ENCODE measurements at regions not wholly inside any gene's neighbourhood (a gene's known extent, or its start where the extent isn't known, plus 50 kb on each side); places are given as distances from the start of the nearest gene placed in this dataset.

- TF ChIP-seq, protein P1, sequence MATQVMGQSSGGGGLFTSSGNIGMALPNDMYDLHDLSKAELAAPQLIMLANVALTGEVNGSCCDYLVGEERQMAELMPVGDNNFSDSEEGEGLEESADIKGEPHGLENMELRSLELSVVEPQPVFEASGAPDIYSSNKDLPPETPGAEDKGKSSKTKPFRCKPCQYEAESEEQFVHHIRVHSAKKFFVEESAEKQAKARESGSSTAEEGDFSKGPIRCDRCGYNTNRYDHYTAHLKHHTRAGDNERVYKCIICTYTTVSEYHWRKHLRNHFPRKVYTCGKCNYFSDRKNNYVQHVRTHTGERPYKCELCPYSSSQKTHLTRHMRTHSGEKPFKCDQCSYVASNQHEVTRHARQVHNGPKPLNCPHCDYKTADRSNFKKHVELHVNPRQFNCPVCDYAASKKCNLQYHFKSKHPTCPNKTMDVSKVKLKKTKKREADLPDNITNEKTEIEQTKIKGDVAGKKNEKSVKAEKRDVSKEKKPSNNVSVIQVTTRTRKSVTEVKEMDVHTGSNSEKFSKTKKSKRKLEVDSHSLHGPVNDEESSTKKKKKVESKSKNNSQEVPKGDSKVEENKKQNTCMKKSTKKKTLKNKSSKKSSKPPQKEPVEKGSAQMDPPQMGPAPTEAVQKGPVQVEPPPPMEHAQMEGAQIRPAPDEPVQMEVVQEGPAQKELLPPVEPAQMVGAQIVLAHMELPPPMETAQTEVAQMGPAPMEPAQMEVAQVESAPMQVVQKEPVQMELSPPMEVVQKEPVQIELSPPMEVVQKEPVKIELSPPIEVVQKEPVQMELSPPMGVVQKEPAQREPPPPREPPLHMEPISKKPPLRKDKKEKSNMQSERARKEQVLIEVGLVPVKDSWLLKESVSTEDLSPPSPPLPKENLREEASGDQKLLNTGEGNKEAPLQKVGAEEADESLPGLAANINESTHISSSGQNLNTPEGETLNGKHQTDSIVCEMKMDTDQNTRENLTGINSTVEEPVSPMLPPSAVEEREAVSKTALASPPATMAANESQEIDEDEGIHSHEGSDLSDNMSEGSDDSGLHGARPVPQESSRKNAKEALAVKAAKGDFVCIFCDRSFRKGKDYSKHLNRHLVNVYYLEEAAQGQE (IDR thresholded peaks at IDR 0.05; ENCODE audit: unreplicated experiment) = no peak
- TF ChIP-seq, protein P2, sequence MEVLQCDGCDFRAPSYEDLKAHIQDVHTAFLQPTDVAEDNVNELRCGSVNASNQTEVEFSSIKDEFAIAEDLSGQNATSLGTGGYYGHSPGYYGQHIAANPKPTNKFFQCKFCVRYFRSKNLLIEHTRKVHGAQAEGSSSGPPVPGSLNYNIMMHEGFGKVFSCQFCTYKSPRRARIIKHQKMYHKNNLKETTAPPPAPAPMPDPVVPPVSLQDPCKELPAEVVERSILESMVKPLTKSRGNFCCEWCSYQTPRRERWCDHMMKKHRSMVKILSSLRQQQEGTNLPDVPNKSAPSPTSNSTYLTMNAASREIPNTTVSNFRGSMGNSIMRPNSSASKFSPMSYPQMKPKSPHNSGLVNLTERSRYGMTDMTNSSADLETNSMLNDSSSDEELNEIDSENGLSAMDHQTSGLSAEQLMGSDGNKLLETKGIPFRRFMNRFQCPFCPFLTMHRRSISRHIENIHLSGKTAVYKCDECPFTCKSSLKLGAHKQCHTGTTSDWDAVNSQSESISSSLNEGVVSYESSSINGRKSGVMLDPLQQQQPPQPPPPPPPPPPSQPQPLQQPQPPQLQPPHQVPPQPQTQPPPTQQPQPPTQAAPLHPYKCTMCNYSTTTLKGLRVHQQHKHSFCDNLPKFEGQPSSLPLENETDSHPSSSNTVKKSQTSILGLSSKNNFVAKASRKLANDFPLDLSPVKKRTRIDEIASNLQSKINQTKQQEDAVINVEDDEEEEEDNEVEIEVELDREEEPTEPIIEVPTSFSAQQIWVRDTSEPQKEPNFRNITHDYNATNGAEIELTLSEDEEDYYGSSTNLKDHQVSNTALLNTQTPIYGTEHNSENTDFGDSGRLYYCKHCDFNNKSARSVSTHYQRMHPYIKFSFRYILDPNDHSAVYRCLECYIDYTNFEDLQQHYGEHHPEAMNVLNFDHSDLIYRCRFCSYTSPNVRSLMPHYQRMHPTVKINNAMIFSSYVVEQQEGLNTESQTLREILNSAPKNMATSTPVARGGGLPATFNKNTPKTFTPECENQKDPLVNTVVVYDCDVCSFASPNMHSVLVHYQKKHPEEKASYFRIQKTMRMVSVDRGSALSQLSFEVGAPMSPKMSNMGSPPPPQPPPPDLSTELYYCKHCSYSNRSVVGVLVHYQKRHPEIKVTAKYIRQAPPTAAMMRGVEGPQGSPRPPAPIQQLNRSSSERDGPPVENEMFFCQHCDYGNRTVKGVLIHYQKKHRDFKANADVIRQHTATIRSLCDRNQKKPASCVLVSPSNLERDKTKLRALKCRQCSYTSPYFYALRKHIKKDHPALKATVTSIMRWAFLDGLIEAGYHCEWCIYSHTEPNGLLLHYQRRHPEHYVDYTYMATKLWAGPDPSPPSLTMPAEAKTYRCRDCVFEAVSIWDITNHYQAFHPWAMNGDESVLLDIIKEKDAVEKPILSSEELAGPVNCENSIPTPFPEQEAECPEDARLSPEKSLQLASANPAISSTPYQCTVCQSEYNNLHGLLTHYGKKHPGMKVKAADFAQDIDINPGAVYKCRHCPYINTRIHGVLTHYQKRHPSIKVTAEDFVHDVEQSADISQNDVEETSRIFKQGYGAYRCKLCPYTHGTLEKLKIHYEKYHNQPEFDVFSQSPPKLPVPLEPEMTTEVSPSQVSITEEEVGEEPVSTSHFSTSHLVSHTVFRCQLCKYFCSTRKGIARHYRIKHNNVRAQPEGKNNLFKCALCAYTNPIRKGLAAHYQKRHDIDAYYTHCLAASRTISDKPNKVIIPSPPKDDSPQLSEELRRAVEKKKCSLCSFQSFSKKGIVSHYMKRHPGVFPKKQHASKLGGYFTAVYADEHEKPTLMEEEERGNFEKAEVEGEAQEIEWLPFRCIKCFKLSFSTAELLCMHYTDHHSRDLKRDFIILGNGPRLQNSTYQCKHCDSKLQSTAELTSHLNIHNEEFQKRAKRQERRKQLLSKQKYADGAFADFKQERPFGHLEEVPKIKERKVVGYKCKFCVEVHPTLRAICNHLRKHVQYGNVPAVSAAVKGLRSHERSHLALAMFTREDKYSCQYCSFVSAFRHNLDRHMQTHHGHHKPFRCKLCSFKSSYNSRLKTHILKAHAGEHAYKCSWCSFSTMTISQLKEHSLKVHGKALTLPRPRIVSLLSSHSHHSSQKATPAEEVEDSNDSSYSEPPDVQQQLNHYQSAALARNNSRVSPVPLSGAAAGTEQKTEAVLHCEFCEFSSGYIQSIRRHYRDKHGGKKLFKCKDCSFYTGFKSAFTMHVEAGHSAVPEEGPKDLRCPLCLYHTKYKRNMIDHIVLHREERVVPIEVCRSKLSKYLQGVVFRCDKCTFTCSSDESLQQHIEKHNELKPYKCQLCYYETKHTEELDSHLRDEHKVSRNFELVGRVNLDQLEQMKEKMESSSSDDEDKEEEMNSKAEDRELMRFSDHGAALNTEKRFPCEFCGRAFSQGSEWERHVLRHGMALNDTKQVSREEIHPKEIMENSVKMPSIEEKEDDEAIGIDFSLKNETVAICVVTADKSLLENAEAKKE (CRISPR knock-in tag; IDR thresholded peaks at IDR 0.05) = no peak
- no peak for TF ChIP-seq ZNF114 (CRISPR knock-in tag; IDR thresholded peaks at IDR 0.05)
These were observed 308.2 kb downstream of the ACTL7B start (continued) for GRCh38 chr9:108547411-108548135.

GRCh38 chr9:108546215-108546614, 309.6 kb downstream of the ACTL7B start:
- H3K36me3 ChIP-seq (ENCODE audit: insufficient read depth) = no peaks in the 10 kb centered on the region

More at GRCh38 chr9:108546215-108546614, 309.6 kb downstream of the ACTL7B start:
- H3K79me2 ChIP-seq (replicated peaks; ENCODE audit: insufficient read depth) = no peaks in the 10 kb centered on the region
- H3K4me1 ChIP-seq (ENCODE audit: insufficient read depth) = no peaks in the 10 kb centered on the region
- no peaks in the 10 kb centered on the region; the same call in 1 of the 2 replicates for H4K20me1 ChIP-seq (replicated peaks; ENCODE audit: insufficient read depth)
- peaks cover under 1% of the 10 kb centered on the region for H3K27me3 Mint-ChIP-seq (ENCODE audit: insufficient read depth, low read depth, poor library complexity)
- no peak overlapping the region for H3K27ac Mint-ChIP-seq
- H3K4me2 ChIP-seq = no peak overlapping the region
- no peaks in the 10 kb centered on the region for H3K27me3 ChIP-seq (ENCODE audit: insufficient read depth)
- H3K36me3 Mint-ChIP-seq (ENCODE audit: low read depth) = no peaks in the 10 kb centered on the region
- no peak for DNase-seq (ENCODE audit: low spot score)
- no peak overlapping the region for H2AFZ ChIP-seq
- H3F3A ChIP-seq (replicated peaks; ENCODE audit: low read depth) = no peaks in the 10 kb centered on the region
- peaks cover 8% of the 10 kb centered on the region; the same call in 1 of the 2 replicates for H3K9me2 ChIP-seq (ENCODE audit: insufficient read depth)
- no peak overlapping the region for H3K27ac ChIP-seq (ENCODE audit: low read depth)
- no peak for ATAC-seq
- TF ChIP-seq, protein P2 (CRISPR knock-in tag; IDR thresholded peaks at IDR 0.05) = no peak
- no peak for TF ChIP-seq NANOG (IDR thresholded peaks at IDR 0.05; ENCODE audit: borderline replicate concordance)
- H3K4me1 Mint-ChIP-seq = peaks cover 15% of the 10 kb centered on the region
- H3K9me3 Mint-ChIP-seq = no peaks in the 10 kb centered on the region
- no peak overlapping the region for H3K4me3 ChIP-seq
- no peak overlapping the region for H3K4me3 Mint-ChIP-seq

Data from GM23338 (cell line).